MCF 10A (cell line): ENCODE measurements at regions not wholly inside any gene's neighbourhood (a gene's known extent, or its start where the extent isn't known, plus 50 kb on each side); places are given as distances from the start of the nearest gene placed in this dataset.

Source experiments
- BruUV-seq: library from RNA; stranded (reverse); fragments of 400-500 nt; replicated peaks from 2 replicates; lab custom pipeline; 2021; lab: Mats Ljungman, UMichigan
- CTCF ChIA-PET: fragments of 300-600 bp; sonication (Branson Sonifier 250); formaldehyde crosslinking; extraction: SDS; loops from one replicate; lab custom pipeline; 2021; ENCODE audit warnings: antibody characterized with exemption, inconsistent platforms; lab: Yijun Ruan, JAX
- POLR2A ChIA-PET: fragments of 300-600, 350-650 bp; sonication (Branson Sonifier 250); formaldehyde crosslinking; extraction: SDS; loops from one replicate; lab custom pipeline; 2020; ENCODE audit warnings: antibody characterized with exemption, inconsistent platforms; lab: Yijun Ruan, JAX
- DNase-seq: peaks from one replicate; pipeline ENCODE4 v3.0.0-alpha.2; 2018; ENCODE audit not compliant: unreplicated experiment
- H3K27ac Mint-ChIP-seq: one replicate; pipeline ENCODE4 v1.8.0; 2022; ENCODE audit warnings: mild to moderate bottlenecking, low read depth, mixed read lengths; ENCODE audit not compliant: unreplicated experiment
- H3K27me3 Mint-ChIP-seq: one replicate; pipeline ENCODE4 v1.8.0; 2022; ENCODE audit warnings: mixed read lengths; ENCODE audit not compliant: insufficient read depth, unreplicated experiment
- H3K36me3 Mint-ChIP-seq: one replicate; pipeline ENCODE4 v1.8.0; 2022; ENCODE audit warnings: mild to moderate bottlenecking, moderate library complexity, mixed read lengths; ENCODE audit not compliant: insufficient read depth, unreplicated experiment
- H3K4me1 Mint-ChIP-seq: one replicate; pipeline ENCODE4 v1.8.0; 2022; ENCODE audit warnings: mixed read lengths; ENCODE audit not compliant: insufficient read depth, unreplicated experiment
- H3K4me3 Mint-ChIP-seq: one replicate; pipeline ENCODE4 v1.8.0; 2022; ENCODE audit warnings: mild to moderate bottlenecking, moderate library complexity, mixed read lengths; ENCODE audit not compliant: unreplicated experiment
- H3K9me3 Mint-ChIP-seq: one replicate; pipeline ENCODE4 v1.8.0; 2022; ENCODE audit warnings: mixed read lengths; ENCODE audit not compliant: unreplicated experiment
- intact Hi-C: fragments of 100-400 bp; cut with micrococcal nuclease; formaldehyde crosslinking; loops from 2 replicates; pipeline ENCODE4 v1.14.1; 2022
- TF ChIP-seq, protein P1 (sequence below): fragments of 200-600 bp; IDR thresholded peaks from one replicate; pipeline ENCODE4 v1.8.0; 2022; ENCODE audit warnings: antibody characterized with exemption, mild to moderate bottlenecking; ENCODE audit not compliant: unreplicated experiment

DNA sequence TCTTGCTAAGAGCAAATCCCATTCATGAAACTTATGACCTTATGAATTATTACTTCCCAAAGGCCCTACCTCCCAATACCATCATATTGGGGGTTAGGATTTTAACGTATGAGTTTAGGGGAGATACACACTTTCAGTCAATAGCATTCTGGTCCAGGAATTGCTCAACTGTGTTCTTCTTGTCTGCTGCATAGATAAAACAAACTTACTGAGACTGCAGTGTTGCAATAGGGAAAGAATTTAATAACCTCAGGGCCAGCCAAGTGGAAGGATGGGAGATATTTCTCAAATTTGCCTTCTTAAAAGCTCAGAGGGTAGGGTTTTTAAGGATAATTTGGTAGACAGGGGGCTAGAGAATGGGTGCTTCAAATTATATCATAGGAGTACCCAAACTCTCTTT, 625.8 kb downstream of the OTOL1 start:
- H3K27me3 Mint-ChIP-seq = no peaks in the 10 kb centered on the region
- ChIA-PET CTCF (no interaction called here), POLR2A (interaction anchor here (0.6 to 0.7 kb wide), 2 partner anchors 256 to 1055 kb away, joined by 3 read pairs; no protein-coding TSS in a partner anchor)
- TF ChIP-seq, protein P1, sequence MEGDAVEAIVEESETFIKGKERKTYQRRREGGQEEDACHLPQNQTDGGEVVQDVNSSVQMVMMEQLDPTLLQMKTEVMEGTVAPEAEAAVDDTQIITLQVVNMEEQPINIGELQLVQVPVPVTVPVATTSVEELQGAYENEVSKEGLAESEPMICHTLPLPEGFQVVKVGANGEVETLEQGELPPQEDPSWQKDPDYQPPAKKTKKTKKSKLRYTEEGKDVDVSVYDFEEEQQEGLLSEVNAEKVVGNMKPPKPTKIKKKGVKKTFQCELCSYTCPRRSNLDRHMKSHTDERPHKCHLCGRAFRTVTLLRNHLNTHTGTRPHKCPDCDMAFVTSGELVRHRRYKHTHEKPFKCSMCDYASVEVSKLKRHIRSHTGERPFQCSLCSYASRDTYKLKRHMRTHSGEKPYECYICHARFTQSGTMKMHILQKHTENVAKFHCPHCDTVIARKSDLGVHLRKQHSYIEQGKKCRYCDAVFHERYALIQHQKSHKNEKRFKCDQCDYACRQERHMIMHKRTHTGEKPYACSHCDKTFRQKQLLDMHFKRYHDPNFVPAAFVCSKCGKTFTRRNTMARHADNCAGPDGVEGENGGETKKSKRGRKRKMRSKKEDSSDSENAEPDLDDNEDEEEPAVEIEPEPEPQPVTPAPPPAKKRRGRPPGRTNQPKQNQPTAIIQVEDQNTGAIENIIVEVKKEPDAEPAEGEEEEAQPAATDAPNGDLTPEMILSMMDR = no peak
- H3K36me3 Mint-ChIP-seq = no peaks in the 10 kb centered on the region
- intact Hi-C loops = no loop called here
- peaks cover 7% of the 10 kb centered on the region for H3K4me1 Mint-ChIP-seq
- DNase-seq = peak; percentile 22
- no peaks in the 10 kb centered on the region for H3K9me3 Mint-ChIP-seq
- H3K4me3 Mint-ChIP-seq = no peak overlapping the region
- no TSS peak for BruUV-seq
- peak overlapping the region; percentile 49 for H3K27ac Mint-ChIP-seq

- ChIA-PET POLR2A (no interaction called here), CTCF (no interaction called here)
- Mint-ChIP-seq H3K9me3 (no peaks in the 10 kb centered on the region), H3K4me1 (peaks cover 7% of the 10 kb centered on the region), H3K4me3 (no peak overlapping the region), H3K27ac (no peak overlapping the region), H3K36me3 (no peaks in the 10 kb centered on the region), H3K27me3 (no peaks in the 10 kb centered on the region)
- intact Hi-C loops = no loop called here
- TF ChIP-seq, protein P1 = no peak
- DNase-seq = no peak
- no TSS peak for BruUV-seq
Observed at GRCh38 chr3:162125790-162126189, 629.2 kb downstream of the OTOL1 start.

DNA sequence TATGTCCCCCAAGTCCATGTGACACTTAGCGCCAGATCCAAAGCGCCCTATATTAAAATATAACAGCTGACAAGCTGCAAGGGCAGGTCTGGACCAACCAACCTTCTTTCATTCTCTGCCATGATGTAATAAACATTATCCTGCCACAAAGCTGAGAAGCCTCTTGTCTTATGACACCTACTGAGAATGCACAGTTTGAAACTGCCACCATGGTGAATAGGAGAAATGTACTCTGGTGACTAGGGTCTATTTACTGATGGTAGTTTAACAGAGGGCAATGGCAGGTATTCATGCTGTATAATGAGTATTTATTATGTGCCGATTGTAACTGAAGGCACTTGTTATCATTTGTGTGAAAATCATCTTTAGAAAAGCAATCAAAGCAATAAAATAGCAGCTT, 634.0 kb downstream of the OTOL1 start:
- no peak overlapping the region for H3K27ac Mint-ChIP-seq
- no peak overlapping the region for H3K4me3 Mint-ChIP-seq
- intact Hi-C loops = no loop called here
- TF ChIP-seq, protein P1 = no peak
- POLR2A ChIA-PET = no interaction called here
- H3K4me1 Mint-ChIP-seq = no peaks in the 10 kb centered on the region
- CTCF ChIA-PET = no interaction called here
- no peaks in the 10 kb centered on the region for H3K36me3 Mint-ChIP-seq
- DNase-seq = no peak
- BruUV-seq = no TSS peak
- H3K27me3 Mint-ChIP-seq = no peaks in the 10 kb centered on the region
- no peaks in the 10 kb centered on the region for H3K9me3 Mint-ChIP-seq

DNA sequence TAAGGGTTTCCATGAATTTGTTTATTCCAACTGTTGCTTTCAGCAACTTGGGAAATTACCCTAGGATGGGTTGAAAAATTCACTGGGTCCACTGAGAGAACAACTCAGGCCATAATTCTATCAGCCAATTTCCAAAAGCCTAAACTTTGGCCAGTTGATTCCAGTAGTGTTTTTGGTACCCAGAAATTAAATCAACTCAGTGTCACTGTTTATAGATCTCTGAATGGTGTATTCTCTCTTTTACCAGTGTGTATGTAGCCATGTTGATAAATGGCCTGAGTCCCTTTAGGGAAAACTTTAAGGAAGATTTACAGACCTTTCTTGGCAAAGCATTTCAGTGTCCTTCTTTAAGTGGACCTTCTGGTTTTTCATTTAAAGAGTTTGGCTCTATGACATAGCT, 636.4 kb downstream of the OTOL1 start:
- no TSS peak for BruUV-seq
- intact Hi-C loops = no loop called here
- CTCF ChIA-PET = interaction anchor here (1.2 kb wide), 1 partner anchor 10 kb away, joined by 3 read pairs; no protein-coding TSS in a partner anchor
- H3K4me3 Mint-ChIP-seq = no peak overlapping the region
- DNase-seq = no peak
- H3K4me1 Mint-ChIP-seq = no peaks in the 10 kb centered on the region
- H3K9me3 Mint-ChIP-seq = no peaks in the 10 kb centered on the region
- TF ChIP-seq, protein P1 = no peak
- H3K36me3 Mint-ChIP-seq = no peaks in the 10 kb centered on the region
- H3K27ac Mint-ChIP-seq = no peak overlapping the region
- POLR2A ChIA-PET = no interaction called here
- H3K27me3 Mint-ChIP-seq = no peaks in the 10 kb centered on the region
